ENCODE measurements at regions not wholly inside any gene's neighbourhood (a gene's known extent, or its start where the extent isn't known, plus 50 kb on each side); places are given as distances from the start of the nearest gene placed in this dataset.

- TF ChIP-seq CTCF (IDR thresholded peaks at IDR 0.05) = no peak
- TF ChIP-seq EP300 (IDR thresholded peaks at IDR 0.05) = no peak
These were observed 415.8 kb upstream of the PCDH9 start for GRCh38 chr13:67645874-67646467.

All from sigmoid colon (tissue), 4 donors.